Left cardiac atrium (tissue), 4 donors: ENCODE measurements at regions not wholly inside any gene's neighbourhood (a gene's known extent, or its start where the extent isn't known, plus 50 kb on each side); places are given as distances from the start of the nearest gene placed in this dataset.
"Not testable (repeated sequence)": the region's sequence is repeated elsewhere in the genome, so short reads cannot be mapped to it uniquely, and the experiment has no call there.

Experiments
- ATAC-seq, 2 donors: fragments of 200-7000 bp; cut with Tn5 transposase; one replicate each; pipeline ENCODE4 v1.9.1; 2020; ENCODE audit warnings: mild to moderate bottlenecking in 2 of 2, moderate library complexity in 2 of 2
- DNase-seq: peaks from one replicate; pipeline ENCODE4 v3.0.0-alpha.2; 2020
- intact Hi-C, 2 donors: fragments of 100-400 bp; cut with DNase I; formaldehyde crosslinking; loops; one replicate each; pipeline versions ENCODE4 v1.14.1 to v1.15.1; 2022 to 2023
- donor health status: DM: no; HTN: yes; CAD: no.
- donor health status: DM: no; HTN: yes; CAD: no; lungs with severe emphysema.
- donor health status: DM: yes; HTN: yes; CAD: no.
- donor health status: Dilated cardiomyopathy.

GRCh38 chr9:61330342-61331092 is 140.7 kb downstream of the SPATA31A7 start:
- intact Hi-C loops, ATAC-seq: not testable (repeated sequence)
- peak; percentile 19 for DNase-seq

GRCh38 chr9:61356936-61357335 is 167.1 kb downstream of the SPATA31A7 start:
- ATAC-seq, DNase-seq, intact Hi-C loops: not testable (repeated sequence)

GRCh38 chr9:61374390-61374789 is 184.6 kb downstream of the SPATA31A7 start:
- DNase-seq, ATAC-seq, intact Hi-C loops: not testable (repeated sequence)

- DNase-seq, ATAC-seq, intact Hi-C loops: not testable (repeated sequence)
Observed at GRCh38 chr9:61376159-61376558, 186.3 kb downstream of the SPATA31A7 start.

GRCh38 chr9:61386035-61386815 is 196.4 kb downstream of the SPATA31A7 start:
- ATAC-seq: peak; percentile 59 to 67
- intact Hi-C loops, DNase-seq: not testable (repeated sequence)

DNA sequence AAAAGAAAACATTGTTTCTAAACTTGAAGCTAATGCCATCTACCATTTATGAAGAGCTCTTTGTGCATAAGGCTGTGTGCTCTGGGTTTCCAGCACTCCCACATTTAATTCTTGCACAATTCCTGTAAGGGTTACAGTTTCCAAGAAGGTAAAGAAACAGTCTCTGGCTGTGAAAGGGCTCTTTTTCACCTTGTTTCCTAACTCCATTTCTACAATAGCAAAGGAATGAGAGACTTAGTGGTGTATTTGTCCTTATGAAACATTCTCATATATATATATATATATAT is 196.9 kb downstream of the SPATA31A7 start:
- ATAC-seq, DNase-seq, intact Hi-C loops: not testable (repeated sequence)

- intact Hi-C loops, ATAC-seq, DNase-seq: not testable (repeated sequence)
Observed at GRCh38 chr9:61402692-61403091, 212.9 kb downstream of the SPATA31A7 start.

- DNase-seq, ATAC-seq, intact Hi-C loops: not testable (repeated sequence)
Observed at GRCh38 chr9:61411933-61412605, 222.2 kb downstream of the SPATA31A7 start.

DNA sequence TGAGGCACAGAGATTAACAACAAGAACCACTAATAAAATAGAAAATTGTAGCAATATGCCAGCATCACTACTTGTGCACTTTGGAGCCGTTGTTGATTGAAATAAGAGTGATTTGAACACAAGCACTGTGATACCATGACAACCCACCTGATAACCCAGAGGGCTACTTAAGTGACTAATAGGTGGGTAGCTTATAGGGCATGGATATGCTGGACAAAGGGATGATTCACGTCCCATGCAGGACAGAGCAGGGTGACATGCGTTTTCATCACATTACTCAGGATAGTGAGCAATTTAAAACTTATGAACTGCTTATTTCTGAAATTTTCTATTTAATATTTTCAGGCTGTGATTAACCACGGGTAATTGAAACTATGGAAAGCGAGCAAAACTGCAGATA is 222.9 kb downstream of the SPATA31A7 start:
- intact Hi-C loops, ATAC-seq, DNase-seq: not testable (repeated sequence)

DNA sequence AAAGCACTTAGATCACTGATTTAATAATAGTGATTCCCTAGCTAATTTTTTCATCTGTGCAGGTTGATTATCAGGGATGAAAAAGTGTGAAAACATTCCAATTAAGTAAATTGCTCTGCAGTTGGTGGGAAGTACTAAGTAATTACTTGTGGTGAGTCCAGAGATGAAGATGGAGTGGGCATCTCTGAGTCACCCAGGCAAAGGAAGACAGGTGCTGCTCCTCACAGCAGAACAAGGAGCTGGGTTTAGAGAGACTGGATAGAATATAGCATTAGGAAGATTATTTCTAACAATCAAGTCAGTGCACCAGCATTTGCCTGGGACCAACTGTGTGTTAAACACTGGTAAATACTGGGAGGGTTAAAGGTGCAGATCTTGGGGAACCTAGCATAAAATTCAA is 228.3 kb downstream of the SPATA31A7 start:
- DNase-seq, intact Hi-C loops, ATAC-seq: not testable (repeated sequence)

GRCh38 chr9:61420267-61420958 is 230.6 kb downstream of the SPATA31A7 start:
- ATAC-seq, DNase-seq, intact Hi-C loops: not testable (repeated sequence)

GRCh38 chr9:61447189-61447588 is 257.4 kb downstream of the SPATA31A7 start:
- ATAC-seq, DNase-seq, intact Hi-C loops: not testable (repeated sequence)

DNA sequence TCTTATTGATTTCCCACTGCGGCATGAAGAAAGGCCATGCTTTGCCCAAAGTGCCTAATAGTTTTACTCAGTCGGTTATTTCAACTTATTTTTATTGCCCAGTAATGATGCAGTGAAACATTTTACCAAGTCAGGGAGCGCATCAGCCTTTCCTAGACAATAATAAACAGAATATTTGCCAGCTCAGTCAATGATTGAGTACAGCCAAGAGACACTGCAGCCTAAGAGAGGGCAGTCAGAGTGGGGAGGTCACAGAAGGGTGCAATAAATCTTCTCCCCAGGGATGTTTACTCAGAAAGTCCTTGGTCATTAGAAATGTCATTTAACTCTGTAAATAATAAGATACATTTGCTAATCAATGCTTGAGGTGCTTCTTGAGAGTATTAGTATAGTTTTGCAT is 271.0 kb downstream of the SPATA31A7 start:
- DNase-seq, intact Hi-C loops, ATAC-seq: not testable (repeated sequence)
